Lower leg skin (tissue), 4 donors: ENCODE measurements at regions not wholly inside any gene's neighbourhood (a gene's known extent, or its start where the extent isn't known, plus 50 kb on each side); places are given as distances from the start of the nearest gene placed in this dataset.

ENCODE experiments used
- DNase-seq, 2 donors: peaks; one replicate each; pipeline ENCODE4 v3.0.0-alpha.2; 2019; ENCODE audit warnings: low spot score in 2 of 2
- H3K4me3 ChIP-seq: fragments of 200-600 bp; sonication (generic); 2 replicates; pipeline ENCODE4 v1.5.1; 2017; ENCODE audit warnings: mild to moderate bottlenecking, low read depth; ENCODE audit not compliant: poor library complexity, severe bottlenecking
- POLR2A ChIP-seq, 2 donors: fragments of 450-650 bp; IDR thresholded peaks; one replicate each; pipeline ENCODE4 v1.6.1; 2016 to 2017; ENCODE audit warnings: antibody characterized with exemption in 2 of 2, mild to moderate bottlenecking in 1 of 2, moderate library complexity in 1 of 2
- WGBS, 2 donors: methylation state at CpG; one replicate each; pipeline ENCODE4 v1.1.5; 2018; 5-methylcytosine and 5-hydroxymethylcytosine counted together
- intact Hi-C: fragments of 100-400 bp; cut with DNase I; formaldehyde crosslinking; loops from one replicate; pipeline ENCODE4 v1.15.0; 2023; ENCODE audit warnings: low total_unique reads
- TF ChIP-seq, protein P1 (sequence below), 3 donors: fragments of 450-650 bp; IDR thresholded peaks; one replicate each; pipeline ENCODE4 v1.5.1; 2016; ENCODE audit warnings: antibody characterized with exemption in 3 of 3, mild to moderate bottlenecking in 3 of 3, moderate library complexity in 2 of 3

DNA sequence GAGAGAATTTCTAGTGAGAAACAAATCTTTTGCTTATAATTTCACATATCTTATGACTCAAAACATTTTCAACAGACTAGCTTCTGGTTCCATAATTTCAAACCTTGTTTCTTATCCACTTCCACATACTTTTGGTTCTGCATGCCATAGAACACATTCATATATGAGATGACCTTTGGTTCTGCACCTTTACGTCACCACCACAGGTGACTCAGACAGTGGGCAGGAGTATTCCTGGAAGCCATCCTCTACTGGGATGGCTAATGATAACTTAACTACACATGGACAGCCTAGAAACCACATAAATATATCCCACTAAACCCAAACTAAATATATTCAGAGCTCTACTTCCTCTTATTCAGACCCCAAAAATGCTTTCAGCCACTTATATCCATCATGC lies 133.3 kb downstream of the DCK start:
- DNase-seq, result no peak
- TF ChIP-seq POLR2A (IDR thresholded peaks at IDR 0.05), result no peak
- TF ChIP-seq, protein P1, sequence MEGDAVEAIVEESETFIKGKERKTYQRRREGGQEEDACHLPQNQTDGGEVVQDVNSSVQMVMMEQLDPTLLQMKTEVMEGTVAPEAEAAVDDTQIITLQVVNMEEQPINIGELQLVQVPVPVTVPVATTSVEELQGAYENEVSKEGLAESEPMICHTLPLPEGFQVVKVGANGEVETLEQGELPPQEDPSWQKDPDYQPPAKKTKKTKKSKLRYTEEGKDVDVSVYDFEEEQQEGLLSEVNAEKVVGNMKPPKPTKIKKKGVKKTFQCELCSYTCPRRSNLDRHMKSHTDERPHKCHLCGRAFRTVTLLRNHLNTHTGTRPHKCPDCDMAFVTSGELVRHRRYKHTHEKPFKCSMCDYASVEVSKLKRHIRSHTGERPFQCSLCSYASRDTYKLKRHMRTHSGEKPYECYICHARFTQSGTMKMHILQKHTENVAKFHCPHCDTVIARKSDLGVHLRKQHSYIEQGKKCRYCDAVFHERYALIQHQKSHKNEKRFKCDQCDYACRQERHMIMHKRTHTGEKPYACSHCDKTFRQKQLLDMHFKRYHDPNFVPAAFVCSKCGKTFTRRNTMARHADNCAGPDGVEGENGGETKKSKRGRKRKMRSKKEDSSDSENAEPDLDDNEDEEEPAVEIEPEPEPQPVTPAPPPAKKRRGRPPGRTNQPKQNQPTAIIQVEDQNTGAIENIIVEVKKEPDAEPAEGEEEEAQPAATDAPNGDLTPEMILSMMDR (IDR thresholded peaks at IDR 0.05), result no peak
- intact Hi-C loops, result no loop called here
- 70 to 71% methylated on average over 1 of the region's 1 CpG for WGBS, 2 donors
- H3K4me3 ChIP-seq, result no peak overlapping the region

GRCh38 chr4:71130827-71131603 lies 137.6 kb downstream of the DCK start:
- WGBS, 2 donors, result 49% methylated on average over 9 of the region's 9 CpGs
- no peak overlapping the region for H3K4me3 ChIP-seq
- no peak for DNase-seq
- TF ChIP-seq, protein P1 (IDR thresholded peaks at IDR 0.05), result no peak
- TF ChIP-seq POLR2A (IDR thresholded peaks at IDR 0.05), result no peak
- intact Hi-C loops, result no loop called here

DNA sequence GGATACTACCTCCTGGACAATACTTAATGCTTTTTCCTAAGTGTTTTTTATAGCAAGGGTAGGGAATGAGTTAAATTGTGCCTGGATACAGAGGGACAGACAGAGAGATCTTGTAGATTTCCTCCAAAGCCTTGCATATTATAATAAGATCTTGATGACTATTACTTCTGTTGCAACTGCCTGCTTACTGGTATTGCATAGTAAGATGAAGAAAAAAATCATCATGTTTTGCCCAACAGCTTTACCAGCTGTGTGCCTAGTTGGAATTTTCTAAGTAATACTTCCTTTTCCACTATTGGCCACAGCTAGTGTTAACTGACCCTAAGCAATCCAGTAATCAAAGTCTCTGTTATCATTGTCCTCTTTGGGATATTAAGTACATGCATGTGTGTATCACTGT lies 139.0 kb downstream of the DCK start:
- intact Hi-C loops, result no loop called here
- TF ChIP-seq POLR2A (IDR thresholded peaks at IDR 0.05), result no peak
- TF ChIP-seq, protein P1 (IDR thresholded peaks at IDR 0.05), result no peak
- H3K4me3 ChIP-seq, result no peak overlapping the region
- no peak for DNase-seq

- H3K4me3 ChIP-seq, result no peak overlapping the region
- TF ChIP-seq, protein P1 (IDR thresholded peaks at IDR 0.05), result no peak
- no peak for TF ChIP-seq POLR2A (IDR thresholded peaks at IDR 0.05)
- intact Hi-C loops, result no loop called here
- no peak for DNase-seq
- WGBS, 2 donors, result 80 to 92% methylated on average over 6 of the region's 6 CpGs
Measured at GRCh38 chr4:71133491-71133890, 140.0 kb downstream of the DCK start.

- DNase-seq, result no peak
- intact Hi-C loops, result no loop called here
- WGBS, 2 donors, result 100% methylated on average over 1 of the region's 1 CpG
- no peak for TF ChIP-seq POLR2A (IDR thresholded peaks at IDR 0.05)
- TF ChIP-seq, protein P1 (IDR thresholded peaks at IDR 0.05), result no peak
- no peak overlapping the region for H3K4me3 ChIP-seq
Measured at GRCh38 chr4:71136071-71136470, 142.6 kb downstream of the DCK start.
